ENCODE measurements at regions not wholly inside any gene's neighbourhood (a gene's known extent, or its start where the extent isn't known, plus 50 kb on each side); places are given as distances from the start of the nearest gene placed in this dataset.

DNA sequence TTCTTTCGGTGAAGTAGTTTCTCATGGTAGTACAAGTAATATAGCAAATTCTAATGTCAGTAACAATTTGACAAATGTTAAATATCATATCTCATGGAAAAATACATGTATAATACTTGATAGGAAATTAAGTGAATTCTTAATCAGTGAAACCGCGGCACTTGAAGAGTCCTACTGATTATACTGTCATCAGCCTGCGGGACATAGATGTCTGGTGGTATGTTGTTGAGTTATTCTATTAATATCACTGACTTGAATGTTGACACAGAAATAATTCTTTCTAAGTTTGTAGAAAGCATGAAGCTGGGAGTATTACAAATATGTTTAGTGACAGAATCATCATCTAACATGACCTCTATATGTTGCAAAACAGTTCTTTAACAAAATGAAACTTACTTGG, 479.8 kb upstream of the IMPG1 start:
- Histone ChIP-seq H3K27me3 (ENCODE audit: insufficient read depth, low read length) (no peaks in the 10 kb centered on the region), H3K27ac (ENCODE audit: low read depth, low read length) (no peak overlapping the region), H2AFZ (ENCODE audit: low read depth, low read length, poor library complexity, severe bottlenecking) (no peak overlapping the region), H3K36me3 (ENCODE audit: control insufficient read depth in 1 of 2, insufficient read depth in 2 of 2, low read length in 2 of 2) (no peaks in the 10 kb centered on the region), H3K9me2 (ENCODE audit: insufficient read depth) (no peaks in the 10 kb centered on the region), H3K4me1 (ENCODE audit: control insufficient read depth in 1 of 2, insufficient read depth in 2 of 2, low read length in 2 of 2) (no peaks in the 10 kb centered on the region), H3K4me2 (ENCODE audit: low read length) (no peak overlapping the region), H3K9me3 (ENCODE audit: control insufficient read depth in 1 of 2, insufficient read depth in 1 of 2, low read depth in 1 of 2, low read length in 2 of 2) (no peaks in the 10 kb centered on the region), H3K9ac (ENCODE audit: low read length) (no peak overlapping the region), H3K4me3 (replicated peaks in 1 of 2; ENCODE audit: low read depth in 1 of 2, low read length in 2 of 2) (no peak overlapping the region), H3K79me2 (ENCODE audit: insufficient read depth, low read length) (no peaks in the 10 kb centered on the region), H4K20me1 (ENCODE audit: insufficient read depth) (no peaks in the 10 kb centered on the region)
- no TSS peak for BruUV-seq (replicated peaks)
- TF ChIP-seq, protein P1, sequence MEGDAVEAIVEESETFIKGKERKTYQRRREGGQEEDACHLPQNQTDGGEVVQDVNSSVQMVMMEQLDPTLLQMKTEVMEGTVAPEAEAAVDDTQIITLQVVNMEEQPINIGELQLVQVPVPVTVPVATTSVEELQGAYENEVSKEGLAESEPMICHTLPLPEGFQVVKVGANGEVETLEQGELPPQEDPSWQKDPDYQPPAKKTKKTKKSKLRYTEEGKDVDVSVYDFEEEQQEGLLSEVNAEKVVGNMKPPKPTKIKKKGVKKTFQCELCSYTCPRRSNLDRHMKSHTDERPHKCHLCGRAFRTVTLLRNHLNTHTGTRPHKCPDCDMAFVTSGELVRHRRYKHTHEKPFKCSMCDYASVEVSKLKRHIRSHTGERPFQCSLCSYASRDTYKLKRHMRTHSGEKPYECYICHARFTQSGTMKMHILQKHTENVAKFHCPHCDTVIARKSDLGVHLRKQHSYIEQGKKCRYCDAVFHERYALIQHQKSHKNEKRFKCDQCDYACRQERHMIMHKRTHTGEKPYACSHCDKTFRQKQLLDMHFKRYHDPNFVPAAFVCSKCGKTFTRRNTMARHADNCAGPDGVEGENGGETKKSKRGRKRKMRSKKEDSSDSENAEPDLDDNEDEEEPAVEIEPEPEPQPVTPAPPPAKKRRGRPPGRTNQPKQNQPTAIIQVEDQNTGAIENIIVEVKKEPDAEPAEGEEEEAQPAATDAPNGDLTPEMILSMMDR (IDR thresholded peaks at IDR 0.05 in 2 of 3, conservative IDR thresholded peaks at IDR 0.05 in 1 of 3; ENCODE audit: borderline replicate concordance in 1 of 3, insufficient read depth in 1 of 3, low read depth in 2 of 3, low read length in 2 of 3), result no peak
- TF ChIP-seq RAD21 (IDR thresholded peaks at IDR 0.05; ENCODE audit: low read depth), result no peak
- no peak for TF ChIP-seq CBX3 (IDR thresholded peaks at IDR 0.05; ENCODE audit: low read depth)
- no peak for TF ChIP-seq ZNF274 (IDR thresholded peaks at IDR 0.05; ENCODE audit: low read depth, low read length)
- TF ChIP-seq YY1 (IDR thresholded peaks at IDR 0.05; ENCODE audit: extremely low read depth, insufficient replicate concordance, low read depth, low read length), result no peak
- TF ChIP-seq SIN3A (IDR thresholded peaks at IDR 0.05; ENCODE audit: low read depth), result no peak
- ChIA-PET CTCF (no interaction called here), POLR2A (no interaction called here), RAD21 (ENCODE audit: low non-redundant PET in 1 of 2, low total read pairs in 2 of 2, uncharacterized antibody in 2 of 2, unreplicated experiment in 2 of 2) (no interaction called here)
- DNase-seq (ENCODE audit: low read depth, low spot score), result no peak
- ATAC-seq, result no peak
- intact Hi-C loops (cut with micrococcal nuclease), result no loop called here

DNA sequence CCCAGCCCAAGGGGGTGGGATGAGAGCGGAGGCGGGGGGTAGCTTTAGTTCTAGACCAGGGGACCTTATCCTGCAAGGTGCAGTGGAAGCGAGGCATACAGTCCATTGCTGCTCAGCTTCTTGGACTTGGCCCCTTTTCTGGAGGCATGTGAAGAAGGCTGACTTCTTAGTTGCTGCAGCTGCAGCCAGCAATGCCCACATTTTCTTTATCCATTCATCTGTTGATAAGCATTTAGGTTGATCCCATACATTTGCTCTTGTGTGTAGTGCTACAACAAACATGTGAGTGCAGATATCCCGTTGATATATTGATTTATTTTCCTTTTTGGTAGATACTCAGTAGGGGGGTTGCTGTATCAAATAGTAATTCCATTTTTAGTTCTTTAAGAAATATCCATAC, 461.2 kb upstream of the IMPG1 start:
- no TSS peak for BruUV-seq (replicated peaks)
- intact Hi-C loops (cut with micrococcal nuclease), result no loop called here

More for the DNA sequence above, 461.2 kb upstream of the IMPG1 start:
- no peaks in the 10 kb centered on the region for H3K79me2 ChIP-seq (ENCODE audit: insufficient read depth, low read length)
- no peaks in the 10 kb centered on the region for H3K27me3 ChIP-seq (ENCODE audit: insufficient read depth, low read length)
- no peak for DNase-seq (ENCODE audit: low read depth, low spot score)
- no peaks in the 10 kb centered on the region for H4K20me1 ChIP-seq (ENCODE audit: insufficient read depth)
- H3K9ac ChIP-seq (ENCODE audit: low read length), result no peak overlapping the region
- H3K36me3 ChIP-seq (ENCODE audit: control insufficient read depth in 1 of 2, insufficient read depth in 2 of 2, low read length in 2 of 2), result no peaks in the 10 kb centered on the region
- H3K27ac ChIP-seq (ENCODE audit: low read depth, low read length), result no peak overlapping the region
- H3K4me2 ChIP-seq (ENCODE audit: low read length), result no peak overlapping the region
- ChIA-PET RAD21 (ENCODE audit: low non-redundant PET in 1 of 2, low total read pairs in 2 of 2, uncharacterized antibody in 2 of 2, unreplicated experiment in 2 of 2) (no interaction called here), POLR2A (no interaction called here), CTCF (no interaction called here)
- no peaks in the 10 kb centered on the region for H3K9me3 ChIP-seq (ENCODE audit: control insufficient read depth in 1 of 2, insufficient read depth in 1 of 2, low read depth in 1 of 2, low read length in 2 of 2)
- H2AFZ ChIP-seq (ENCODE audit: low read depth, low read length, poor library complexity, severe bottlenecking), result no peak overlapping the region
- H3K4me3 ChIP-seq (replicated peaks in 1 of 2; ENCODE audit: low read depth in 1 of 2, low read length in 2 of 2), result no peak overlapping the region
- H3K9me2 ChIP-seq (ENCODE audit: insufficient read depth), result no peaks in the 10 kb centered on the region
- ATAC-seq, result no peak
- TF ChIP-seq RAD21 (IDR thresholded peaks at IDR 0.05; ENCODE audit: low read depth) (no peak), EZH2 (IDR thresholded peaks at IDR 0.05) (no peak), JUND (IDR thresholded peaks at IDR 0.05) (no peak), TCF7L2 (IDR thresholded peaks at IDR 0.05; ENCODE audit: borderline replicate concordance, extremely low read depth, insufficient read depth, insufficient read length) (no peak)
- TF ChIP-seq, protein P2, sequence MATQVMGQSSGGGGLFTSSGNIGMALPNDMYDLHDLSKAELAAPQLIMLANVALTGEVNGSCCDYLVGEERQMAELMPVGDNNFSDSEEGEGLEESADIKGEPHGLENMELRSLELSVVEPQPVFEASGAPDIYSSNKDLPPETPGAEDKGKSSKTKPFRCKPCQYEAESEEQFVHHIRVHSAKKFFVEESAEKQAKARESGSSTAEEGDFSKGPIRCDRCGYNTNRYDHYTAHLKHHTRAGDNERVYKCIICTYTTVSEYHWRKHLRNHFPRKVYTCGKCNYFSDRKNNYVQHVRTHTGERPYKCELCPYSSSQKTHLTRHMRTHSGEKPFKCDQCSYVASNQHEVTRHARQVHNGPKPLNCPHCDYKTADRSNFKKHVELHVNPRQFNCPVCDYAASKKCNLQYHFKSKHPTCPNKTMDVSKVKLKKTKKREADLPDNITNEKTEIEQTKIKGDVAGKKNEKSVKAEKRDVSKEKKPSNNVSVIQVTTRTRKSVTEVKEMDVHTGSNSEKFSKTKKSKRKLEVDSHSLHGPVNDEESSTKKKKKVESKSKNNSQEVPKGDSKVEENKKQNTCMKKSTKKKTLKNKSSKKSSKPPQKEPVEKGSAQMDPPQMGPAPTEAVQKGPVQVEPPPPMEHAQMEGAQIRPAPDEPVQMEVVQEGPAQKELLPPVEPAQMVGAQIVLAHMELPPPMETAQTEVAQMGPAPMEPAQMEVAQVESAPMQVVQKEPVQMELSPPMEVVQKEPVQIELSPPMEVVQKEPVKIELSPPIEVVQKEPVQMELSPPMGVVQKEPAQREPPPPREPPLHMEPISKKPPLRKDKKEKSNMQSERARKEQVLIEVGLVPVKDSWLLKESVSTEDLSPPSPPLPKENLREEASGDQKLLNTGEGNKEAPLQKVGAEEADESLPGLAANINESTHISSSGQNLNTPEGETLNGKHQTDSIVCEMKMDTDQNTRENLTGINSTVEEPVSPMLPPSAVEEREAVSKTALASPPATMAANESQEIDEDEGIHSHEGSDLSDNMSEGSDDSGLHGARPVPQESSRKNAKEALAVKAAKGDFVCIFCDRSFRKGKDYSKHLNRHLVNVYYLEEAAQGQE (IDR thresholded peaks at IDR 0.05; ENCODE audit: low read depth), result no peak
- no peaks in the 10 kb centered on the region for H3K4me1 ChIP-seq (ENCODE audit: control insufficient read depth in 1 of 2, insufficient read depth in 2 of 2, low read length in 2 of 2)
